SK-MEL-5 (cell line): ENCODE measurements at regions not wholly inside any gene's neighbourhood (a gene's known extent, or its start where the extent isn't known, plus 50 kb on each side); places are given as distances from the start of the nearest gene placed in this dataset.
"Not testable (repeated sequence)": the region's sequence is repeated elsewhere in the genome, so short reads cannot be mapped to it uniquely, and the experiment has no call there.

Source experiments
- DNase-seq: peaks from one replicate; pipeline ENCODE4 v3.0.0-alpha.2; 2016; ENCODE audit warnings: low read depth, low spot score
- in situ Hi-C: cut with HindIII; loops from 2 replicates; pipeline ENCODE4 v1.10.0; 2016; ENCODE audit warnings: low sequenced_read_pairs, high pct_unique_total_duplicates, low pct_unique_long_range_greater_than_20kb

GRCh38 chr9:18324928-18325745 is 148.8 kb upstream of the ADAMTSL1 start:
- no peak for DNase-seq
- in situ Hi-C loops = no loop called here

DNA sequence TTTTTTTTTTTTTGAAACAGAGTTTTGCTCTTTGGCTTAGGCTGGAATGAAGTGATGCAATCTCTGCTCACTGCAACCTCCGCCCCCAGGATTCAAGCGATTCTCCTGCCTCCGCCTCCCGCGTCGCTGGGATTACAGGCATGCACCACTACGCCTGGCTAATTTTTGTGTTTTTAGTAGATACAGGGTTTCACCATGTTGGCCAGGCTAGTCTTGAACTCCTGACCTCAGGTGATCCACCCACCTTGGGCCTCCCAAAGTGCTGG is 148.3 kb upstream of the ADAMTSL1 start:
- DNase-seq, in situ Hi-C loops: not testable (repeated sequence)

DNA sequence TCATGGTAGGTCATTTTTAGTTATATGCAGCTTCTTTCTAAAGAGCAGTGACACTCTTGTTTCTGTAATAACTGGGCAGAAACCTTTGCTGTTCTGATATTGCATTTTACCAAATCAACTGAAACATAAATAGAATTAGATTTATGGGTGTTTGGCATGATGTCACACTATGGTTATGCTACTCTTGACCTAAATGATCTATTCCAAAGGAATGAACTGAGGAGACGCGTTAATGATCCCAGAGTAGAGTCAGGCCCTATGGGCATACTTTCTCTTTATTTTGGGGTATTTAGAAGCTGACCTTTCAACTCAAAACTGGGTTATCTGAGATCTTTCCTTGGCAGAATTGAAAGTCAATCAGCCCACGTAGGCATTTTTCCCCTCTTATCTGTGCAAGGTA is 146.8 kb upstream of the ADAMTSL1 start:
- no peak for DNase-seq
- in situ Hi-C loops = no loop called here

- DNase-seq = peak; percentile 78
- in situ Hi-C loops = no loop called here
These were observed 143.3 kb upstream of the ADAMTSL1 start for GRCh38 chr9:18330401-18331309.

GRCh38 chr9:18331310-18331684 is 142.7 kb upstream of the ADAMTSL1 start:
- no peak for DNase-seq
- in situ Hi-C loops = no loop called here

DNA sequence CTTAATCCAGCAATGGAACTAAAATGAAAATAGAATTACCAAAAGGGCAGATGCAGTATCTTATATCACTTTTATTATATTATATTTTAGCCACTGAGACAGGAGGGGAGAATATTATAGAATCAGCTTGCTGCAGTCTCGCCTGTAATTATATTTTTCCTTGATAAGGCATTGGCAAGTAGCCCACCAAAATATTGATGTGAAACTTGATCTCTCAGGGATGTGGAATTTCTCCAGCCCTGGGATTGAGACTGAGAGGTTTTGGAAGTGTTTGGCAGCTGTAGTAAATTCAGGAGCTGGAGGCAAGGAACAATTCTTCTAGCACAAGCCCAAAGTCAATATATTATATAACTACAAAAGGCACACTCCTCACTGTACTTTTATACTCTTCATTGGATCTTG is 142.1 kb upstream of the ADAMTSL1 start:
- no peak for DNase-seq
- in situ Hi-C loops = no loop called here

- no peak for DNase-seq
- in situ Hi-C loops = no loop called here
These were observed 140.8 kb upstream of the ADAMTSL1 start for GRCh38 chr9:18333157-18333556.

- no peak for DNase-seq
- in situ Hi-C loops = no loop called here
These were observed 138.1 kb upstream of the ADAMTSL1 start for GRCh38 chr9:18335825-18336224.

DNA sequence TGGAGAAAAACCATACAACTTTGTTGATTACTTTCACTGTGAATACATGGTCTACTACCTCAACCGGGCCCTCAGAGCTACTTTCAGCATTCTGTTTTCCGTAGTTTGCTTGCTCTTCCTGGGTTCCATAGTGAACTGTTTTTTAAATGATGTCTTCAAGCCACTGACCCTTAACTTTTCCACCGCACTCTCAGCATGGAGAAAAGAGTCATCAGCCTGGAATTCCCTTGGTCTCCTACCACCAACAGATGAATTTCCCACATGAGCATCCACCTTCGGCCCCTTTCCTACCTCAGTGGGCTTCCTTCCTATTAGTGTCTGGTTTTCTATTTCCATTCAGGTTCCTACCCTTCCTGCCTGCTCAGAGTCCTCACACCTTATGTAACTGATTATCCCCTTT is 135.9 kb upstream of the ADAMTSL1 start:
- in situ Hi-C loops = no loop called here
- no peak for DNase-seq

DNA sequence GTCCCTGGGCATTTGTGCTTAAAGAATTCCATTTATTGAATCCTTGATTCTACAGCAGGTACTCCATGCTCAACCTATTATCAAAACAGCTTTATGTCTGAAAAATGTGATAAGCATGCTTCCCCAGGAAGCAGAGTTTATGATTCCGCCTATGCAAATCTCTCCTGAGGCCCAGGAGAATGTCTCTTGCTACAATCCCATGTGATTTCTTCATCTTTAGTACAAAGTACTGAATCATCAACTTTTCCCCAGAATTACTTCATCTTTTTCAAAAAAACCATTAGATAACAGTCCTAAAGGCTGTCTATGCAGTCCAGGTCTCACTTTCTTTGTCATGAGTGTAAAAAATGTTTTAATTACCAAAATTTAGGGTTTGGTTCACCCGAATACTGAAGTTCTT is 130.2 kb upstream of the ADAMTSL1 start:
- in situ Hi-C loops = no loop called here
- no peak for DNase-seq

GRCh38 chr9:18346745-18347144 is 127.2 kb upstream of the ADAMTSL1 start:
- peak; percentile 7 for DNase-seq
- in situ Hi-C loops = no loop called here

- in situ Hi-C loops = no loop called here
- no peak for DNase-seq
These were observed 126.4 kb upstream of the ADAMTSL1 start for GRCh38 chr9:18347386-18348082.

- in situ Hi-C loops = no loop called here
- no peak for DNase-seq
These were observed 125.9 kb upstream of the ADAMTSL1 start for GRCh38 chr9:18348083-18348475.

DNA sequence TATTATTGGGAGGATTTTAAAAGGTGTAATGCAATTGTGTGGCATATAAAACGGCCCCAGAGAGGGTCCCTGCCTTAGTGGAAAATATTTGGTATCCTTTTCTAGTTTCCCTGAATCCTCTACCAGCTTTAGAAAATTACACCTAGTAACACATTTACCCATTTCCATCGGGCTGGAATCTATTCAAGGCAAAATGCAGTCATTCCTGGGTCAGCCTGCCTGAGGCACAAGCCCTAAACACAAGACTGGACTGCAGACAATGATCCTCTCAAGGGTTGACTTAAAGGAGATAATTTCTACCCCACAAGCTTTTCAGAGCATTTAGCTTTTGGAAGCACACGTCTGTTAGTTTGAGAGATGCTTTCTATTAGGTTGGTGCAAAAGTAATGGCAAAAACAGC is 124.4 kb upstream of the ADAMTSL1 start:
- in situ Hi-C loops = no loop called here
- no peak for DNase-seq

DNA sequence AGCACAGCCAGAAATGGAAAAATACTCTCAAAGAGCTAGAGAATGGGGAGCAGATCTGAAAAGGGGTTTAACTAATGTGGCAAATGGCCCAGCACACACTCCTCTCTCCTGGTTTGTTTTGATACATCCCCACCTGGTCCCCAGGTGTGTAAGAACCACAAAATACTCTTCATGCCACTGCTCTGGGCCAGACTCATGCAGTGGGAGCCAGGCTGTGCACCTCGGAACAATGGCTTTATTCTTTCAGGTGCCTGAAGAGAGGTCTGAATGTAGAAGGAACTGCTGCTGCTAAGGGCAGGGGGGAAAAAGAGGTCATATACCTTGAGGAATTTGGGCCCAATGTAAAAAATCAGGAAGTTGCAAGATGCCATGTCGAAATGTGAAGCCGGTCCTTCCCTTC is 123.9 kb upstream of the ADAMTSL1 start:
- DNase-seq = no peak
- in situ Hi-C loops = no loop called here

DNA sequence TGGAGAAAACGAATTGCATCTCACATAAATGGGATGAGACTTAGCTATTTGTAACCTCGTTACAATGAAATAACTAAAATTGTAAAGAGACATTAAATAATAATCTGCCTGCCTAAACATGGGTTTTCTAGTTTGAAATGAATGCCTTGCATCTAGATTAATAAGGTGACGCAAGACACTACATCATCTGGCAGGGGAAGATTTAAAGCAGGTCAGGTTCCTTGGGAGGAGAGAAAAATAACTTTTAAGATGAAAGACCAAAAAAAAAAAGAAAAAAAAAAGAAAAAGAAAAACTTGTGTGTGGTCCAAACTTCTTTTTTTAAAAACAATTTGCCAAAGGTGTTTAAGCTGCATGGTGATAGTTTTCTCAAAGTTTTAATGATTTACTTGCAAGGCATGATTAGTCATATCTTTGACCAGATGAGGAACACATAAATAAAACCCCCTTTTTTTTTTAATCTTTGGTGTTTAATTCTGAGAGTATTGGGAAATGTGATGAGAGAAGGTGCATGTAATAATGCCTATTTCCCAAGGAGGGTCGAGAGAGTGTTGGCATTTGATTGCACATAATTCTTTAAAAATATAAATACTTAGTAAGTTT is 122.9 kb upstream of the ADAMTSL1 start:
- DNase-seq = no peak
- in situ Hi-C loops = no loop called here

DNA sequence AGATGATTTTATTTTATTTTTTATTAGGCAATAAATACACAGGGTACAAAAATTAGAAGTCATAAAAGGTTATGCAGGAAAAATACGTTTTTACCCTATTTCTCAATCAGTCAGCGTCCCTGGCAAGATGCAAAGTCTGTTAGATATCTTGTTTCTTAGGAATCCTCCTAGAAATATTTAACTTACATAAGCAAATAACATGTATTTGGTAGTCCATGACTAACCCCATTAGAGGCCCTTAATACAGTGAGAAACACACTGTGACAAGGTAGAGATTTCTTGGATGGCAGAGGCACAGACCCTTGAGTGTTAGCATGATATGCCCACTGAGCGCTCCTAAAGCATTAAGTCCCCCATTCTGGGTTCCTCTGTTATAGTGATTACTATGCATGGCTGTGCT is 121.2 kb upstream of the ADAMTSL1 start:
- in situ Hi-C loops = no loop called here
- DNase-seq = no peak

DNA sequence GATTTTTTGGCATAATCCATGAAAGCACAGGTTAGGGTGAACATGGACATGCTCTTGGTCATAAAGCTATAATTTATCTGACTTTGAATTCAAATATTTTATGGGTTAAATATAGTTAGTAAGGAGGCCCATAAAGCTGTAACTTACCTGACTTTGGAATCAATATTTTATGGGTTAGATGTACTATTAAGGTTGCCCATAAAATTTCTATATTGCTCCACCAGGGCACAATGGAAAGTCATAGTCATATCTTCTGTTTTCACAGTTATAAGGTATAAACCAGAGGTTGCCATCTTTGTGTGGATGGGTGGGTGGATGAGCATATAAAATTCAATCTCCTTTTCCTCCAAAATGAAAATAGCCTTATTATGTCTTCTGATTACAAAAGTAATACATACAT is 120.5 kb upstream of the ADAMTSL1 start:
- no peak for DNase-seq
- in situ Hi-C loops = no loop called here
